ENCODE measurements at regions not wholly inside any gene's neighbourhood (a gene's known extent, or its start where the extent isn't known, plus 50 kb on each side); places are given as distances from the start of the nearest gene placed in this dataset.
"Not testable (repeated sequence)": the region's sequence is repeated elsewhere in the genome, so short reads cannot be mapped to it uniquely, and the experiment has no call there.

DNA sequence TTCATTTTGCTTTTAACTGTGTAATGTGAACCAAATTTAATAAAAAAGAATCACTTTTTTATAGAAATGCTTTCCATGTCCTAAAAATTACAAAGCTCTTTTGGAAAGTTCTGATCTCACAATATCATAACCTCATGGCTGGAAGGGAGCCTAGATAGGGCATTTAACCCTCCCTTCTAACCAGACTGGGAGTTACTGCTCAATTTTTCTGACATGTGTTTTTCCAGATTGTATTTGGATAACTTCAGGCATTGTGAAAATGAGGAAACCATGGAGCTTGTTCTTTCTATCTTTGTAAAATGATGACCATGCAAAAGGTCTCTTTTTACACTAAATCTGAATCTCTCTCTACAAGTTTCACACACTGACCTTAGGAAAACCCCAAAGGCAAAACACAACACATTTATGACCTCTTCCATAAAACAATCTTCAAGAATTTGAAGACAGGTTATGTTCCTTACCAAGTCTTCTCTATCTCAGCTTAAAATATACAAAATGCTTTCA lies 508.8 kb downstream of the DIPK2A start:
- no peak for DNase-seq

- DNase-seq, result no peak
These were observed 511.3 kb downstream of the DIPK2A start for GRCh38 chr3:144482876-144483275.

- DNase-seq, result no peak
These were observed 515.4 kb downstream of the DIPK2A start for GRCh38 chr3:144487011-144487410.

- no peak for DNase-seq
These were observed 517.3 kb downstream of the DIPK2A start for GRCh38 chr3:144488927-144489326.

DNA sequence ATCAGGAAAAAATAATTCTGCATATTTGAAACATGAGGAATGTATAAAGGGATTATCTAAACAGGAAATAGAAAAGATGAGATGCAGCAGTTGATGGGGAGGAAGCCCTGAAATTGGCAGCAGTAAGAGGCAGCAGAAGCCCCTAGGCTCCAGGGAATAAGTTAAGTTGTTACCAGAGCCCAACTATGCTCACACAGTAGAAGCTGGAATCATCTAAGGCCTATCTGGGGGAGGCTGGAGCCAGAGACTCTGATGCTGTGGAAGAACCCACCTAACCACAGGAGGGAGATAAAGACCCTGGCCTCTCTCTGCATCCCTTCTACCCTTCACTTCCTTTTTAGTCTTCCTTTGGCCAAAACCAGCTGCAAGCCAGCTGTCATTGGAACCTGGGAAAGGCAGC lies 519.7 kb downstream of the DIPK2A start:
- DNase-seq, result no peak

- DNase-seq, result not testable (repeated sequence)
These were observed 523.0 kb downstream of the DIPK2A start for GRCh38 chr3:144494651-144495050.

- DNase-seq, result no peak
These were observed 524.7 kb downstream of the DIPK2A start for GRCh38 chr3:144496141-144496835.

GRCh38 chr3:144497452-144497851 lies 525.8 kb downstream of the DIPK2A start:
- no peak for DNase-seq

- no peak for DNase-seq
These were observed 527.6 kb downstream of the DIPK2A start for GRCh38 chr3:144499001-144499930.

DNA sequence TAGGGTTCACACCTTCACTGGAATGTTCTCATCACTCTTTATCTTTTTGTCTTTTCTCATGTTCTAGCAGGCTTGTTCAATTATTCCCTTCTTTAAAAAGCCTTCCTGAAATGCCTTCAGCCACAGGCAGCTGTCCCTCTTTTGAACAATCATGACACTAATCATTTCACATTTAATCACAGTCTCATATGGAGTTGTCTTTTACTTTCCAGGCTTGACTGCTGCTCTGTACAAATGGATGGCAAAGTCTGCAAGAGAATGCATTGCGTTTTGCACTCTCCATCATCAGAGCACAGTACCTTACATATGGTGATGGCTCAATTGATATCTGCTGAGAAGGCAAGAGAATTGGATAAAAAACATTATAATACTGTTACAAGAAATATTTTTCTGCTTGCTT lies 529.8 kb downstream of the DIPK2A start:
- DNase-seq, result no peak

DNA sequence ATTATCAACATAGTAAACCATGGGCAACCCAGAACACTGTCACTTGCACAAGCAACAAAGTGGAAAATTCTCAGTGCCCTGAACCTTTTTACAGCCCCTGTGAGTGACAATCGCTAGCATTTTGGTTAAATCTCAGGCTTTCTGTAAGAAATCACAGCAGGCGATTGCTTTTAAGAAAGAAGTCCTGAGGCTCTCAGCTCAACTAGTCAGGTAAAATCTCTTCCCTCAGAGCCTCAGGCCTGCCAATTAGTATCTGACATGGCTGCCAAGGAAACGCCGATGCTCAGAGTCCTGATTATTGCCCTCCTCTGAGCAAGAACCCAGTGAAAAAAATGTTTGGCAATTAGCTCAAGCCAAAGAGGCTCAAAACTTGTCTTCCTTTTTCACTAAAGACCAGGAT lies 530.8 kb downstream of the DIPK2A start:
- no peak for DNase-seq

DNA sequence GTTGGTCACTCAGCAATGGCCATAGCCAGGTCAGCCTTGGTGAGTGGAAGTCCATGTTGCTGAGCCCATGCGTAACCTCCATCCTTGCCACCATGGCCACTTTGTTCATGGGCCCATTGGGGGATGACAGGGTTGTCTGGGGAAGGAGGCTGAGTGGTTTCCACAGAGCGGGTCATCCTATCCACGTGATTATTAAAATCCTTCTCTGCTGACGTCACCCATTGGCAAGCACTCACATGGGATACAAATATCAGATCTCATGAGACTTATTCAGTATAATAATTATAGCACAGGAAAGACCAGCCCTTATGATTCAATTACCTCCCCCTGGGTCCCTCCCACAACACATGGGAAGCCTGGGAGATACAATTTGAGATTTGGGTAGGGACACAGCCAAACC lies 534.8 kb downstream of the DIPK2A start:
- not testable (repeated sequence) for DNase-seq

DNA sequence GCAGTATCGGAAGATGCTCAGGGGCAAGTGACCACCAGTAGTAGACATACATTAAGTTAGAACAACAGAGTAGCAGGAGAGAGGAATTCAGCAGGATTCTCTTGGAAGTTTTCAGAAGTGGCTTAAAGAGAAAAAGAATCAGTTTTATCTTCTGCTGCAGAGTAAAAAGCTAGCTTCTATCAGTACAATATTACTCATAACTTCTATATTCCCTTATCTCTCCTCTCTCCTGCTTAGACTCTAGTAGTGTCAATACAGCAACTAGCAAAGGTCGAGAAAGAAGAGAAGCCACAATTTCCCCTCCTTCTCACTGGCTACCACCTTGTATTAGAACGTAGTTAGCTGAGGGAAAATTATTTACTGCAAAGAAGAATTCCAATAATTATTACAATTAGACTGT lies 539.7 kb downstream of the DIPK2A start:
- no peak for DNase-seq

DNA sequence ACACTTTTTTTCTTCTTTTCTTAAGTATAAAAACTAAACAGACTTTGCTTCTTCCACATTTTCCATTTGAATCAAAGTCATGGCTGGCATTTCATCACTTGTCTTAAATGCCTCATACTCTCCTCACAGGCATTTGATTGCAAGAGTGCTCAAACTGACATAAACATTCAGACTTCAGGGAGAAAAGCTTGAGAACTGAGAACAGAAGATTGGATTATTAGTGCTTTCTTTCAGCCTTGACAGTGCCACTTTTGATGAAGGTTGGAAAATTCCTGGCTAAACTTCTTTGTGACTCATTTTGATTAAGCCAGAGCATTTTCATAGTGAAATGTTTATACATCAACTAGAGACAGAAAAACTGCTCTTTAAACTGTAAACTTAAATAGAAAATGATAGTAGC lies 544.4 kb downstream of the DIPK2A start:
- no peak for DNase-seq

DNA sequence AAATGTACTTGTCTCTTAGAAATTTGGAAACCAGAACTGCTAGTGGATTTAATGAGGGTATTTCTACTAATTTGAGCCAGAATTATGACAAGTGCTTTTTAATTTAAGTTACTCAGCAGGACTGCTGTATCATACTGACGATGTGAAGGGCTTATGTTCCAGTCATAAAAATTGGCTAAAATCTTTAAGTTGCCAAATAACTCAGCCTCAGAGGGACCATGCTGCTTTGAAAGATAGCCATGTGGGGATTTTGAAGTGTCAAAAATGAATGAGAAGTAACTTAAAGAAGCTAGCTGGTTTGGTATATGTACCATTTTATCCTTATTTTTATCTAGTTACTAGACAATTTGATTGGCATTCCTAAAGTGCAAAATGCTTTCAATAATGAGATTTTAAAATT lies 545.0 kb downstream of the DIPK2A start:
- DNase-seq, result no peak

DNA sequence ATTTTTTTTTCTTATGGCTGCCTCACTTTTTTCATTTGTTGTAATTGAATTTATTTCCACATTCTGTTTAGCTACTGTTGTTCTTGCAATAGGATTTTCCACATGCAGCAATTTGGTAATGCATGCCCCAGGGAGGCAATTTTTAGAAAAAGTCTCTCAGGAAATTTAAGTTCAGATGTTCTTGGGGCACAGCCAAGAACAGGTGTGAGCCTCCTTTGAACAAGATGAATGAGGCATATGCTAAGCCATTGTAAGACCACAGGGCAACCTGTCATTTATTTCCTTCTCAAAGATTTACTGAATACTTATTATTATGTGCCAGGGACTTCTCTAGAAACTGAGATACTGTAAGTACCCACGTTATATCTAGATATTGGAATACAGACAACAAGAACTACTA lies 549.5 kb downstream of the DIPK2A start:
- no peak for DNase-seq

DNA sequence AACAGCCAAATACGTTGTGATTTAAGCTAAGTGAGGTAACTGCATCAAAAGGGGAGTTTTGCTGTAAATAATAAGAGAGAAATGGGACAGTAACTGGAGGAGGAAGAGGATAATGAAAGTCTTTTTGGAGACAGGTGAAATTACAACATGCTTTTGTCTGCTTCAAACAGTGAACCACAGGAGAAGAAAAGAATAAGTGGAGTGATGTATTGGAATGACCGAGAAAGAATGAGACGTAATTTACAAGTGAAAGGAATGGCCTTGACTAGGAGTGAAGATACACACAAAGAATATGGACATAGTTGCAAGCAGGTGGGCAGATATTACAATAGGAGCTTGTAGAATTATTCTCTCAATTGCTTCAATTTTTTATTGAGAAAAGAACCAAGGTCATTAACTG lies 550.8 kb downstream of the DIPK2A start:
- DNase-seq, result no peak

- no peak for DNase-seq
These were observed 551.8 kb downstream of the DIPK2A start for GRCh38 chr3:144523396-144523795.

DNA sequence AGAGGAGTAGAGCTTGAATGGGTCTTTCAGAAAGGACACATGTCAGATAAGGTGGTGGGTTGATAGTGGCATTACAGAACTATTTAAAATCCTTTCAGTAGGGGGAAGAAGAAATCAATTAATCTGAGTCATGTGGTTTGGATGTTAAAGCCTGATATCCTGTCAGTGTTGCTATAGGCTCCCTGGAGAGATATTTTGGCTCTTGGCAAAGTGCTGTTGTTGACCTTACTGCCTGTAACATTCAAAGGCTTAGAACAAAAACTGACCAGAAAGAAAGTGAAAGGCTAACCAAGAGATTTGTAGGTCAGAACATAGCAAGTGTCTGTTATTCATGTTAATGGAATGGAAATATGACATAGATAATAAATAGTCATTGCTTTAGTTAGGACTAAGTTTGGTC lies 552.9 kb downstream of the DIPK2A start:
- no peak for DNase-seq

DNA sequence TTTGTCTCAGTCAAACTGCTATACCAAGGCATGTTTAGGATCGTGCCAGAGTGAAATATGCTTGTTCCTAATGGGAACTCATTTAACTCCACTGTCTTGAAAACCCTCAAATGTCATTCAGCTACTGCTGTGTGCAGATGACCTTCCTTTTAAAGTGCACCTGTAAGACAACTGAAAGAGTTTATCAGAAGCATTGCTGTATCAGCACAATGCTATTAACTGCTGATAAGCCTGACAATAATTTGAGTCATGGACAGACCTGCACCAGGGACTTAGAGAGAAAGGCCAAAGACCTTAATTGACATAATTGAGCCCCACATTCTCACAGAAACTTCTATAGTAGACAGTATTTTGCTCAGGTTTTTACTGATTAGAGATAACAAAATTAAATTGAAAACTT lies 557.9 kb downstream of the DIPK2A start:
- no peak for DNase-seq

GRCh38 chr3:144544871-144545270 lies 573.2 kb downstream of the DIPK2A start:
- no peak for DNase-seq

- DNase-seq, result no peak
These were observed 574.9 kb downstream of the DIPK2A start for GRCh38 chr3:144546539-144546938.

GRCh38 chr3:144548346-144548745 lies 576.7 kb downstream of the DIPK2A start:
- no peak for DNase-seq

DNA sequence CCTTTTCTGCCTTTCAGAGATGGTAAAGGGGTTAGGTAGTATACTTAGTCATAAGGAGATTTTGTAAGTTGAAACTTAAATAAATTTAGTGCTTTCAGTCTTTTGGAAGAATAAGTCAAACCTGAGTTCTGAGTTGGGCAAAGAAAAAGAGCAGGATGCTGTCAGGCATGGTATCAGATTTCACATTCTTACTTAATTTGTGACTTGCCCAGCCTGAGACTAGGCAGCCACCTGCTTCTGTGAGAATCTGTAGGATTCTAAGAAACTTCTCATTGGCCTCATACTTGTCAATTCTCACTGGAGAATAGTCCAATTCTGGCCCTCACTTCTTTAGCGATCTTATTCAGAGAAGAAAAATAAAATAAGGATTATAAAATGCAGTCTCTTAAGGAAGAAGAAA lies 577.5 kb downstream of the DIPK2A start:
- no peak for DNase-seq

All from NK-92 treated with Interleukin-12 subunit alpha and Interleukin-12 subunit beta, amount 100 ng/mL, for 24 hours (cell line).